Stimulated activated CD8-positive, alpha-beta memory T cell treated with anti-CD3 and anti-CD28 coated beads, Interleukin-4, amount 100 ng/mL, for 48 hours (primary cell): ENCODE measurements at regions not wholly inside any gene's neighbourhood (a gene's known extent, or its start where the extent isn't known, plus 50 kb on each side); places are given as distances from the start of the nearest gene placed in this dataset.
"Not testable (repeated sequence)": the region's sequence is repeated elsewhere in the genome, so short reads cannot be mapped to it uniquely, and the experiment has no call there.

Experiments used
- DNase-seq: peaks from one replicate; pipeline ENCODE4 v3.0.0-alpha.2; 2020

DNA sequence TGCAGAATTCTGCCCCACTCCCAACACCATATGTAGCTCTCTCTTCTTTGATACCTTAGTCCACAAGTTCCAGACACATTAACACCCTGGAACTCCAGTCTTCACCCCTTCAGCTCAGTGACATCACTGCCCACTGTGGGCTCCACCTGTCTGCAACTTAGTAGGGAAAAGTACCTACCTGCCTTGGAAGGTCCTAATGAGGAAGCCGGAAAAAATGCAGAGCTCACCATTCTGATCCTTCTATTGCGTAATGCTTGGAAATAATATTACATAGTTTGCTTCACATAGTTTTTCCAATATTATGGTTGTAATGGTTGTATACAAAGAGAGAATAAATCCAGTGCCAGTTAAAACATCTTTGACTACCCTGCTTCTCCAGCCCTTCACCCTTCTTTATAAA, 738.4 kb downstream of the RNF144A start:
- DNase-seq, result no peak

DNA sequence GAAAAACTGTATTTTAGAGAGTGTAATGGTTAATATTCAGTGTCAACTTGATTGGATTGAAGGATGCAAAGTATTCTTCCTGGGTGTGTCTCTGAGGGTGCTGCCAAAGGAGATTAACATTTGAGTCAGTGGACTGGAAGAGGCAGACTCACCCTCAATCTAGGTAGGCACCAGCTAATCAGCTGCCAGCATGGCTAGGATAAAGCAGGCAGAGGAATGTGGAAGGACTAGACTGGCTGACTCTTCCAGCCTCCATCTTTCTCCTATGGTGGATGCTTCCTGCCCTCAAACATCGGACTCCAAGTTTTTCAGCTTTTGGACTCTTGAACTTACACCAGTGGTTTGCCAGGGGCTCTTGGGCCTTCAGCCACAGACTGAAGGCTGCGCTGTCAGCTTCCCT, 740.3 kb downstream of the RNF144A start:
- not testable (repeated sequence) for DNase-seq

DNA sequence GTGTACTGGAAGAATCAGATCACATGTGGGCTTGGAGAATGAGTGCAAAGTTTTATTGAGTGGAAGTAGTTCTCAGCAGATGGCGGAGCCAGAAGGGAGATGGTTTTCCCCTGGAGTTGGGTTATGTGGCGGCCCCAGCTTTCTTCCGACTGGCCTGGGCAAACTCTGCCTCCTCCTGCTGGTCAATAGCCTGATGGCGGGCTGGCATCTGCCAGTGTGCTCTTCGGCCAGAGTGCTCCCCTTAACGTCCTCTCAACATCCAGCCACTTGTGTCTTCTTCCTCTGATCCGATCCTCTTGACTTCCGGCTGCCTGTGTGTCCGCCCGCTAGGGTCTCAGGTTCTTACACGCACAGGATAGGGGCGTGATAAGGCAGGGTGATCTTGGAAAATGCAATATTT, 741.3 kb downstream of the RNF144A start:
- DNase-seq, result no peak

DNA sequence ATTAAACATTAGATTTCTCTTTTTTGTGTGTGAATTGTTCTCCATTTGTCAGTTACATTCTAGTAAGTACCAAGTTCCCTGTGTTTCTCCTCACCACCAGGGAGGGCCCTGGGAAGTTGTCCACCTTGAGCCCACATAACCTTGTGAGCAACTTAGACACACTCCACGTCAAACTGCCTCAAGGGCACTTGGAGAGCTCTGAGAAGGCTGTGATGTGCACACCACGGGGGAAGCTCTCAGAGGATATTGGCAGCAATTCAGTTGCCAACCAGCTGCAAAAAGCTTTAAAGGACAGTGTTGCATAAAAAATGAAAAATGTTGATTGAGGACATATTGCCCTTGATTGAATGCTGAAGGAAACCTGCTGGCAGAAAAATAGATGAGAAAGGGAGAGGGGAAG, 743.6 kb downstream of the RNF144A start:
- no peak for DNase-seq

DNA sequence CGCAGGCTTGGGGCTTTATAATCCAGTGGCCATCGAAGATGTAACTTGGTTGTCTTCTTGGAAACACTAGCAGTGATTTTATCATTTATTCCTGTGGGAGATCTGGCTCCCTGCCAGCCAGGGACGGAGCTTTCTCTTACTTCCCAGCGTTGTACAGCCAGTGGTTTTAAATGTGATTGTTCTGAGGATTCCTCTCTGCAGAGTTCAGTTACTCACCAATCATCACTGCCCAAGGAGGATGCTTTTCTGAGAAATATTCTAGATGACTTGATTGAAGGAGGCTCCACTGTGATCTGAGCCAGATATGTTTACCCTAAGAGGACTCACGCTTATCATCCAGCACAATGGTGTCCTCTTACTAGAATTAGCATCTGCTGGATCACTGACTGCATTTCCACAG, 744.3 kb downstream of the RNF144A start:
- DNase-seq, result no peak

DNA sequence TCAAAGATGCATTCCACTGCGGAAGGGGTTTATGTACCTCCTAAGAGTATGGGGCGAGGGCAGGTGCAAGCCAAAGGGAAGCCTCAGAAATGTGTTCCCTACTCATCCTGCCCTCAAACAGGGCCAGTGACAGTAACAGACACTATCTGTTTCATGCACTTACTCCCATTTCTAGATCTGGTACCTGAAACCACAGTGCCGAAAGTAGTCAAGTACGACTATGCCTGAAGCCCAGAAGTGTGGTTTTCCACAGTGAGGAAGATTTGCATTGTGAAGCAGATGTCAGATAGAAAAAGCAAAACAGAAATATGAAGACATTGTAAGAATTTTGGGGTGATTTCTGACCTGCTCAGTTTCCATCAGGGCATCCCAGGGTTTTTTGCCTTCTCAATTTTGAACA, 748.7 kb downstream of the RNF144A start:
- no peak for DNase-seq

DNA sequence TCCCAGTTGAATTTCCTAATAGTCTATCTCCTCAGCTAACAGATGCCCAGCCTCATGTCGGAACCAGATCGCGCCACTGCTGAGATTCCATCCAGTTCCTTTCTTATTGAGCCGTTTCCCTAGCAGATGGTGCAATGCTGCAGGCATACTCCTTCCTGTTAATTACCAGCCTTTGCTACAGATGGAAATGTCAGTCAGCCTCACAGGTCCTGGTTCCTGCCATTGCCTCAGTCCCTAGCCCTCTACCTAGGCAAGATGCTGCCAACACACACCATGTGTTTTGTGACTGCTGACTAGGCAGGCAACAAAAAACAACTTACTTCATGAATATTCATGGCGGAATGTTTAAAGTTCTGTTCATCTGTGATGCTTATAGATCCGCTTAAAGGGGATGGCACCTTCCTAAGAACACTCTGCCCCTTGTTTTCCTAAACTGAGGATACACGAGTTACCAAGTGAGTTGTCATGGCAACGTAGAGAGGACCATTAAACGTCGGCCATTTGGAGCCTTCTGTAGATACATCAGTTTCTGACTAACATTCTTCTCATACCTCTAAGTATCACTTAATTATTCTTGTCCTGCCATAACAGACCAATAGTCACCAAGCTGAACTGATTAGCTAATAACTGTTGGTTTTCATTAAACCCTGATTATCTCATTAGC, 749.5 kb downstream of the RNF144A start:
- DNase-seq, result no peak

DNA sequence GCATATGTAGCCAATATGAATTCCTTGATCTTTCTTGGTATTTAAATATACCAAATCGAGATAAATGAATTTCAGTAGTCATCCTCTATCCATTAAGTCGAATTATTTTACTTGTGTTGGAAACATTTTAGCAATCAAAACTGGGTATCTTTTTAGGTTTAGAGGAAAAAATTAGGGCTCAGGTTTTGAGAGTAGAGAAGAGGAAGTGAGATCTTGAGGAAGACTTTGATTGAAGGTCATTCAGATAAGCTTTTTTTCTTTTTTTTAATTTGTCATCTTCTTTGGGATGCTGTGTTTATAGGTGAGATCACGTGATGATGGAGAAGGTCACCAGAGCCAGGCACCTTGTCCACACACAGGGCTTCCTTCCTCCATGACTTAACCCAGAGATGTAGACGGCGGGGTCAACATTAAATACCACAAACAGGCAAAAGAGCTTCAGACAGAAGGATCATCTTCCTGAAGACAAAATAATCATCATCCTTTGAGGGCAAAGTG, 750.1 kb downstream of the RNF144A start:
- DNase-seq, result no peak

DNA sequence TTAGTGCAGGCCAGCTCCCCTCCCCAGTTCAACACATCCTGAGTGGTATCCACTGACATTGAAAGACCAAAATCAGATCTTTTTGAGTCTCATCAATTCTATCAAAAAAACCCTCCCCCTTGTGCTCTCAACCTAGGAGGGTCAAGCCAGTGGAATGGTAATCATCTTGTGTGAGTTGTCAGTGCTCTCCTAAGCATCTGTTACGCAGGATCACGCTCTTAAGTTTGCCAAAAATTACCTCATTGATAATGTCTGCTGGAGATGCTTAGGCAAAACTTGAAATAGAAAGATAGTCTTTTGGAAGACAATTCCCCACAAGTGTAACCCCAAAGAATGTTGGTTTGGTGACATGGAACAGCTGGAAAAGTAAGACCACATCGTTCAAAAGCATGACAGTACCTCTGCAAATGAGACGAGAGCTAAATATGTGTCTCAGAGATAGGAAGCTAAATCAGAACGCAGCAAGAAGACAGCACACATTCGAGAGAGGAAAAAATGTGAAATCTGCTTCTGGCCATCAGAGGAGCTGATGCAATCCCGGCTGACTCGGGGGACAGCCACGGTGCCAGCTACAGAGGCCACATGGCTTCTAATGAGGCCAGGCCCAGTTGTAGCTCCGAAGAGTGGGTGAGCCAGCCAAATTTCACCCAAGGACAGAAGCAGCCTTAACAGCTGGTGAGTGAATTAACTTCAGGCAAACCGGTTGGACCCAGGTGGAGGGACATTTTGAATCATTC, 753.9 kb downstream of the RNF144A start:
- DNase-seq, result no peak

DNA sequence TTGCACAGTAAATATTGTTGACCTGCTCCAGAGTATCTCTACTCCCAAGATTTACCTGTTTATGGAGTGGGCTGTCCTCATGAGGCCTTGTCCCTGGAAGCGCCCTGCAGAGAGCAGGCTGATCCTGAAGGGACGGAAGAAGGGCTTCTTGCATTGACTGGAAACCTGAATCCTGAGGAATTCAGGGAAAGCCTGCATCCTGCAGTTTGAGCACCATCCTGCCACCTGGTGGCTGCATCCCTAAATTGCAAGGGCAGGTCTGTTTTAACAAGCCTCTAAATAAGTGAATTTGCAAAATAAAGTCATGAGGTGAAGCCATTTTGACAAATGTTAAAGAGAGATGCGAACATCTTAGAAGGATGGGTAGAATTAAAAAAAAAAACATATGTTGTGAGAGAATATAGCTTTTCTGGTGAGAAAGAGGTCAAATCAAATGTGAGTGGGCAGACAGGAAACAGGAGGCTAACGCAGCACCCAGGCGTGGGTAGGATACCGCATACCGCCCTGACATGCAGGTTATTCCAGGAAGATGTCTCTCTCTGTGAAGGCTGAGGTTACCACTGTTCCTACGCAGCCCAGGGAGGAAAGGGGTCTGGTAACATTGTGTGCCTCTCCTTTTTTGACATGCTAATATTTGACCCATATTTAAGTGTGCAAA, 754.9 kb downstream of the RNF144A start:
- DNase-seq, result peak; percentile 81

DNA sequence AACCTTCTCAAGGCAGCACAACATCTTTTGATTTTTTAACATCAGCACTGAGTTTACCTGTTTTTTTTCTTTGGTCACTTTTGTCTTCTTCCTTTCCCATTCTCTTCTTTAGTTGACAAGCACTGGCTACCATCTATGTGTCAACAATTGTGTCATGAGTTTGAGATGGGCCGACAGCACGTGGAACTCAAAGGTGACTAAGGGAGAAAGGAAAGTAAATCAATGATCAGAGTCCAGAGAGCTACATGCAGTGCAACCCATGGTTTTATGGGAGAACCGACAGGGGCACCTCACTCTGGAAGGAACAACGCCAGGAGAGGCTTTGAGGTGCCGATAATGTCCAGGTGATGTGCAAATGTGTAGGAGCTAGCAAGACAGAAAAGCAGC, 755.5 kb downstream of the RNF144A start:
- DNase-seq, result no peak

DNA sequence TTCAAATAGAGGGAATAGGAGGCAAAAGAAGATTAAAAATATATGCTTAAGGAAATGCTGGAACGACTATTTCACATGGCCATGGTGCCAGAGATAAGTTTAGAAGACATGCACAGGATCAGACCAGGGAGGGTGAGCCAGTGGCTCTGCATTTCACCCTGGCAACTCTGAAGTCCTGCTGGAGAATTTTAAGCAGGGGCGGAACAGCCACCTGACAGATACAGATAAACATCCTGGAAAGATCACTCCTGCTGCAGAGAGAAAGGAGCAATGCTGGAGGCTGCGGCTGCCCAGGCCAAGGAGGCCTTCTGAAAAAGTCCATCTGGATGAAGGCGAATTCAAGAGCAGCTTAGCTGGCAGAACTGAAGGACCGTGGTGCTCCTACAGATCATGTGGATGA, 755.9 kb downstream of the RNF144A start:
- no peak for DNase-seq

DNA sequence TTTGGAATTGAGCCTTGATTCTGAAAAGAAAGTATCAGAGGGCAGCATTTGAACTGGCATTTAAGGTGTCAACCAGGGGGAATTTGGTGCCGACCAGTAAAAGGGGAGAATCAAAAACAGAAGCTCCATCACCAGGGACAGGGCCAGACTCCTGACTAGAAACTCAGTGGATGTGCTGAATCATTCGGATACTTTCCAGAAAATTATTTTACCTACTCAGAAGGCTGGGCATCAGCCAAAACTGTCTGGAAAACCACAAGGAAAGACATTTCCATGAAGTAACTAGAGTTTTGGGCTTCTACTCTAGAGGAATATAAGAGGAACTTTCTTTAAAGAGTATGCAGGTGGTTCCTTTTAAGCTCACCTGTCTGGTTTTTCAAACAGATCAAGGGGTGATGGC, 756.6 kb downstream of the RNF144A start:
- DNase-seq, result no peak

DNA sequence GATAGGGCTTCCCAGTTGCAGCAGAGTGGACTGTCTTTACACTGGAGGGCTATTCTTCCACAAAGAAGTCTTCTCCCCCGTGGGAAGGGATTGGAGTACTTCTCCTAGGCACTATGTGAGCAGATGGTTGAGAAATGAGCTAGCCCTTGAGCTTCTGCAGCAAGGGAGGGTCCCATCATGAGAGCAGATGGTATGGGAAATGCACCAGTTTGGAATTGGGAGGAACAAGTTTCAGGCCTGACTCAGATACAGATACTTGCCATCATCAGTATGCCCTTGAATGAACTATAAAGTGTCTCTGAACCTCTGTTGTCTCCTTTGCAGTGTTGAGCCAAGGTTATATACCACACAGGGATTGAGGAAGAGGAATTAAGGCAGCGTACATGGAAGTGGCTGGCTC, 757.4 kb downstream of the RNF144A start:
- DNase-seq, result no peak

DNA sequence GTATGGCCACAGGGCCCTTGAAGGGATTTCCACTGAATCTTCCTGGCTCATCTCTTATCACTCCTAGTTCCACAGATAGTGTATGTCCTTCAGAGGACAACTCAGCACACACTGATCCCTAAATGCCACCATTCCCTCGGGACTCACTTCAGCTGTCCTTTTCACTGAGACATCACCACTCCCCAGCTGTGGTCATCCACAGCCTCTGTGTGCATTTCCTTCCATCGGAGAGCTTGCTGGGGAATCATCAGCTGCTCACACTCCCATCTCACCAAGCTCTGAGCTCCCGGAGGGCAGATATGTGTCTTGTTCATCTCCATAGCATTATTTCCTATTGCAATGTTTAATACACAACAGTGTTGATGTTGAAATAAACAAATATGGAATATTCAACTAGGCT, 759.5 kb downstream of the RNF144A start:
- no peak for DNase-seq

DNA sequence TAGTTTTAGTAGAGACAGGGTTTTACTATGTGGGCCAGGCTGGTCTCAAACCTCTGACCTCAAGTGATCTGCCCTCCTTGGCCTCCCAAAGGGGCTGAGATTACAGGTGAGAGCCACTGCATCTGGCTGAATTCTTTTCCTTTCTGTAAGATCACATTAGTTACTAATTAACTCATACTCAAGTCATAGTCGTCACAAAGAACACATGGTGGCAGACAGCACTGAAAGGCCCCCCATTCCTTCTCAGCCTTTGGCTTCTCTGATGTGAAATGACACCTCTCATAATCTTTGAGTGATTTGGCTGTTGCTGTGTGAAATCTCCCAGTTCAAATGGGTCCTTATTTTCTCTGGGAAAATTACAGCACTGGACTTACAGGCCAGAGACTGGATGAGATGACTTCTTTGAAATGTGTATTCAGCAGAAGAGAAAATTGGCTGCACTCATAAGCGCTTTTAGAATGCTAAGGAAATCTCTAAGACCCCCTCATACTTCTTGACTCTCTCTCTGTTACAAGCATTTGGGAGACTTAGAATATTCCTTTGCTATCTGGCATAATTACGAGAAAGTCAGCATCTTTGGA, 764.8 kb downstream of the RNF144A start:
- no peak for DNase-seq

DNA sequence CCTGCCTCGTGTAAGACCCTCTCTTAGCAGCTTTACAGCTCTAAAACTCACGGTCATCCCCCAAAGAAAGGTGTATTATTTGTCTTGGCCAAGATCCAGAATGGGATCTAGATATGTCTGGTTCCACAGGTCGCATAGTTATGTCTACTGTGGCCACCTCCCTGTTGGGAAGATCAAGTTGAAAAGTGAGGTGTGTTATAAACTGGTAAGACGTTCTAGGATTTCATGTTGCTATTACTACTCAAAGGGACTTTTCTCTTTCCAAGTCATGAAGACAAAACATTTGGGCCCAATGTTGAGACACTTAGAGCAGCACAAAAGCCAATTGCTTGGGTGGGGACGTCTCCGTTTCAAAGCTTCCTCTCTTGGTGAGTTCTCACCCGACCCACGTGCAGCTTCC, 766.0 kb downstream of the RNF144A start:
- no peak for DNase-seq

DNA sequence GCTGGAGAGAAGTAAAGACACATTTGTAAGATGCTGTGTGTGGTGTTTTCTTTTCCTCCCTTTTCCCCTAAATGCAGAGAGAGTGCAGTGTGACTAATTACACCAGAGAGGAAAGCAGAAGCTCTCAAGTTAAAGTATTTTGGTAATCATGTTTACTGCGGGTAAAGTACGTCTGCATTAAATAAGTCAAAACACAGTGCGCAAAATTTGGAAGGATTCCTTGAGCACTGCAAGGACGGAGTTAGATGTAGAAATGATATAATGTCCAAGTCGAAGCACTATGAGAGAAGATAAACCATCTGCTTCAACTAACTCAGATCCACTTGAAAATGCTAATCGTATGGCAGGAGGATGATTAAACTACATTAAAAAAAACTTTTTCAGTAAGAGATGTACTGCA, 766.5 kb downstream of the RNF144A start:
- no peak for DNase-seq

DNA sequence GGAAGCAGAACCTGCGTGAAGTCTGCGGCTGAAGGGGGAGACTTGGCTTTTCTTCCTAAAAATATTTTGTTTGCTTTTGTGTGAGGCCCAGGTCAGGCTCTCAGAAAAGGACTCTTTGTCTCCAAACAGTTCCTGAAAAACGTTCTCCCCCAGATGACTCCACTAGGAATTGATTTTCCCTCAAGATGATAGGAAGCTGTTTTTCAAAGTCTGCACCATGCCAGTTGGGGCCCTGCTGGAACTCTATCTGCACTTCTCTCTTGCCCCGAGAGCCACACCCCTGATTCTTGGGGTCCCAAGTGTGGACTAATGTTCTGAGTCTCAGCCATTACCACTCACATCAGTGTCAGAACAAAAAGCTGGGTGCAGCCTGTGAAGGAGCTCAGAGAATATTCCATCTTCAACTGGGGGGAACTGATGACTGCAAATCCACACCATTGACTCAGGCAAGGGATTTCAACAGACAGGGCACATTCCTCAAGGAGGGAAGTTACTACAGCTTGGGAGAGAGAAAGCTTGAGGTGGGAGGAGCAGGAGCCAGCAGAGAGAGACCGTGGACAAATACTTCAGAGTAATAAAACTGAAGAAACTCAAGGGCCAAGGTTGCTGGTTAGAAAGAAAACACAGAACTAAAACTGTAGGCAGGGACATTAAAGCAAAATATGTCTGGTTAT, 768.3 kb downstream of the RNF144A start:
- DNase-seq, result no peak

DNA sequence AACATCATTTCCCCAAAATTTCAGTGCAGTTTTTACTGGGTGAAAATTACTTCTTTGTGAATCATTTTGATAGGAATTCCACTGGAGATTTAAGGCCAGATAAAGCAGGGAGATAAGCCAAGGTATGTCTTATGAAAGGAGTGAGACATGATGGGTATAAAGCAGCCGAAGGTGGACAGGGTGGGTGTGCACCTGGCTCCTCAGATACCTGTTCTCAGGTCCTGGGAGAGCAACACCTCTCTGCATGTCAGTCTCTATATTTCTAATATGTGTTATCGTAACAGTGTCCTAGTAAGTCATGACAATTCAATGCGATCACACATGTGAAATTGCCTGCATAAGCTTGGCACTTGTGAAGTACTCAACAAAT, 768.8 kb downstream of the RNF144A start:
- DNase-seq, result no peak

DNA sequence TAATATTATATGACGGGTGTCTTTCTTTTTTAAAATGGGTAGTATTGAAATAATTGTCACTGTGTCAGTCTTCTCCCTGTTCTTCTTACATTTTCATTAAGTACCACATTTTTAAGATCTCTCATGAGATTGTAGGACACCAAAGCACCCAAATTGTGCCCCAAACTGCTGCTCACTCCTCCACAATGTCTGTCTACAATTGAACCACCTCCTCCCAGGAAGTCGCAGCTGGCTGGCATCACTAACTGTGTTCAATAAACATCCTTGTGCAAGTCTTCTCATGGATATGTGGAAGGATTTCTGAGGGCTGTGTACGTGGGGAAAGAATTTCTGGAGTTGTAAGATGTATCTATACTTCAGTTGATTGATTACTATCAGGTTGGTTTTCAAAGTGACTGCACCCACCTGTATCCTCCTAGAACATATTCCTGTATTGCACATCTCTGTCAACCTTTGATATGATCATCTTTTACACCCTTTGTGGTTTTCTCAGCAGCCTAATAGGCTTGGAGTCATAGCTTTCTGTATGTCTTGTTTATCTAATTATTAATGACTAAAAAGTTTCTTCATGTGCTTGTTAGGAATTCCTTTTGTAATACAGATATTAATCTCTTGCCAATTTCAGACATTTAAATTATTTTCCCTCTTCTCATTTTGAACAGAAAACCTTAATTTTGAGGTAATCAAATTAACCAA, 774.9 kb downstream of the RNF144A start:
- no peak for DNase-seq

DNA sequence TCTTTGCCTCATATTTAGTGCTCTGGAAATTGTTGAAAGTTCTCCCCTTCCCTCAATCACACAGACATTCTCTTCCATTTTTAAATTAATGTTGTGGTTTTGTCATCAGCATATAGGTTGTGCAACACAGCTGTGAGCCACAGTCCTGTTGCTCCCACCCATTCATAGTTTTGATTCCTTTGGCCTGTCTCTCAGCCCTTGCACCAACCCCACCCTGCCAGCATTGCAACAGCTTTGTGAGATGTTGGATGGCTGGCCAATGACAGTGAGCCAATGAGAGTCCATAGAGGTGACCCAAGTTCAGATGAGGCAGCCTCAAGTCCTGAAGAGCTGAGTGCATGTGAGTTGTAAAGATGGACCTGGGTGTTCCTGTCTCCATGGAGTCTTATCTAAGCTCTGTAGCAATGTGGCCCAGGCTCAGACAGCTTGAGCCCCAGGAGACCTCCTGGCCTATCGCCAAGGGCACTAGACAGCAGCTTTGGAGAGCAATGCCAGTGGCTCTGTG, 775.5 kb downstream of the RNF144A start:
- no peak for DNase-seq
